RWPE1 (cell line): ENCODE measurements at regions not wholly inside any gene's neighbourhood (a gene's known extent, or its start where the extent isn't known, plus 50 kb on each side); places are given as distances from the start of the nearest gene placed in this dataset.

Experiments used
- CTCF ChIA-PET: fragments of 350-600 bp; sonication (Branson Sonifier 250); formaldehyde crosslinking; extraction: SDS; loops from one replicate; lab custom pipeline; 2021; lab: Yijun Ruan, JAX
- POLR2A ChIA-PET: fragments of 400-600 bp; formaldehyde crosslinking; extraction: SDS; loops from one replicate; lab custom pipeline; 2020; ENCODE audit warnings: antibody characterized with exemption; ENCODE audit not compliant: low non-redundant PET; lab: Yijun Ruan, JAX
- DNase-seq: peaks from one replicate; pipeline ENCODE4 v3.0.0; 2012; ENCODE audit warnings: low spot score
- H3K27ac ChIP-seq: fragments of 450-650 bp; 2 replicates; pipeline ENCODE4 v1.5.1; 2017
- CTCF ChIP-seq: fragments of 450-650 bp; conservative IDR thresholded peaks from 2 replicates; pipeline ENCODE4 v1.5.1; 2017; ENCODE audit warnings: low read depth, mild to moderate bottlenecking

DNA sequence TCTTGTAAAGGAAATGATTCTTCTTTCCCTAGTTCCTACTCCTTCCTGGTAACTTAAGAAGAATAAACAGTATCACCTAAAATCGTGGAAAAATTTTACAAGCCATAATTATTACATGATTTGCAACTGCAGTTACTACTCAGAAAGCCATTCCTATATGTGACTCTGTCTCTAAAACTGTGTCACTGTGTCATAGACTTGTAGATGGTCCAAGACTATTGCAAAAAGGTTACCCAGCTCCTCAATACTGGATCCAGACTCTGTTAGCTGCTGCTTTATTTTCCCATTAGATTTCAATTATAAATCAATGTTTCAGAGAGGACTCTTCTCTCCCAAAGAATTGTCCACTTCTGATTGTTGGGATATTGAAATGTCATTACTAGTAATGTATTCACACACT, 142.1 kb upstream of the STMND1 start:
- TF ChIP-seq CTCF, result no peak
- ChIA-PET POLR2A (no interaction called here), CTCF (no interaction called here)
- no peak overlapping the region for H3K27ac ChIP-seq
- no peak for DNase-seq

DNA sequence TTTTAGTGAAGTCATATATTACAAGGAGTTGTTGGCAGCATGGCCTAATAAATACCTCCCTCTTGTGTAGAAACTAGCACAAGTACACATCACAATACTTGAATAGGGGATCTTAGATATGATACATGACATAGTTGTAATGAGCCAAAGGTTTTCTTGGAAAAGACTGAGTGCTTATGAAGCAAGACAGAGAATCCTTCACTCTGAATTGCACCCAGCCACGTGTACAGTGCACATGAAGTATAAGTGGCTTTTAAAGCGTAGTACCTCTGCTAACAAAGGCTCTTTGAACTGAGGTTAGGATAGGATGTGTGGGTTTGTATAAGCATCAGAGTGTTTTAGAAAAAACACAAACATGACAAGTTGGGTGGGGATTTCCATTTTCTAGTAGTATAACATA, 145.5 kb upstream of the STMND1 start:
- DNase-seq, result no peak
- CTCF ChIA-PET, result interaction anchor here (0.6 kb wide), 1 partner anchor 192 kb away, joined by 3 read pairs; no protein-coding TSS in a partner anchor
- POLR2A ChIA-PET, result no interaction called here
- no peak for TF ChIP-seq CTCF
- H3K27ac ChIP-seq, result no peak overlapping the region

DNA sequence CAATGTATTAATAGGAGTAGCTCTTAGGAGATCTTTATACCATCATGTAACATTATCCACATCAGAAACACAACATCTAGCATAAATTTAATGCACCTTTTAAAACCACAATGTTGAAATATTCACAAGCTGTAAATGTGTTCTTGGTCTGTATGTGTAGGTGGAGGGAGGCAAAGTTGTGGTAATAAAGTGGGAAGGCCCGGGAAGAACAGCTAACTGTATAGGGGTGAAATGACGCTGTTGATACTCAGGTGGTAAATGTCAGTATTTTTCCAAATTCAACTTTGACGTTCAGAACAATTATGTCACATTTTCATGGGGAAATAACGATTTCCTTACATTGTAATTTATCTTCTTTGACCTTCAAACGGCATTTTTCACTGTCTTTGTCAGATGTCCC, 146.0 kb upstream of the STMND1 start:
- CTCF ChIA-PET, result interaction anchor here (0.6 kb wide), 1 partner anchor 192 kb away, joined by 3 read pairs; no protein-coding TSS in a partner anchor
- TF ChIP-seq CTCF, result no peak

DNA sequence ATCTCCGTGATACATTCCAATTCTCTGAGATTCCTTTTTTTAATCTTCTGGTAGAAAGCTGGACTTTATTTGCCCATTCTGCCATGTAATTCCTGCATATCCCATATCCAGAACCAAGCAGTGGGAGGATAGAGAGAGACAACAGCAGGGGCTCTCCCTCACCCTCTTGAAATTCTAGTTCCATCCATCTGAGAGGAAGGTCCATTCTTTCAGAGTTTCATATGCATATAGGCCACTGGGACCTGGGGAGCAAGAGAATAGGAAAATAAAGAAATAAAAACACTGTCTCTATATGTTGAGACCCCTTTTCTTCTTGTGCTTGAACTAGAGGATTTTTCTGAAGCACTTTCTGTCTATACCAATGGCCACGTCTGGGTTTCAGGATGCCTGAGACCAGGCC, 147.9 kb upstream of the STMND1 start:
- TF ChIP-seq CTCF, result no peak
- DNase-seq, result no peak
- no peak overlapping the region for H3K27ac ChIP-seq
- POLR2A ChIA-PET, result no interaction called here
- CTCF ChIA-PET, result interaction anchor here (0.8 kb wide), 1 partner anchor 11 kb away, joined by 4 read pairs; no protein-coding TSS in a partner anchor

More for the DNA sequence above, 146.0 kb upstream of the STMND1 start:
- POLR2A ChIA-PET, result no interaction called here
- DNase-seq, result no peak
- no peak overlapping the region for H3K27ac ChIP-seq

DNA sequence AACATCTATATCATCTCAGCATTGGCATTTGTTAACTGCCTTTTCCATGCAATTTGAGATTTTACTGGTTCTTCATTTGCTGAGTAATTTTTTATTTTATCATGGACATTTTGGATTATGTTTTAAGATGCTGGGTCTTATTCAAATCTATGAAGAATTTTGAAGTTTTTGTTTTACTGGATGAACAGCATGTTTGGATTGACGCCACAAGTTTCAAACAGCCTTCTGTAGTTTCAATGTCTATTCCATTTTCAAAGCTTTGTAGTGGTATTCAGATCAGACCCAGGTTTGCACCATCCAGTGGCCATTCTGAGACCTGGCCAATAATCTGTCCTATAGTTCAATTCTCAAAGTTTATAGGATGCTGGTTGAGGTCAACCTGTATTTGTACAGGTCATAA, 148.4 kb upstream of the STMND1 start:
- no peak for TF ChIP-seq CTCF
- POLR2A ChIA-PET, result no interaction called here
- H3K27ac ChIP-seq, result no peak overlapping the region
- CTCF ChIA-PET, result interaction anchor here (0.8 kb wide), 1 partner anchor 12 kb away, joined by 4 read pairs; no protein-coding TSS in a partner anchor
- no peak for DNase-seq

- DNase-seq, result no peak
- ChIA-PET POLR2A (no interaction called here), CTCF (interaction anchor here (0.5 to 1.0 kb wide), 3 partner anchors 12 to 16 kb away, joined by 3 to 4 read pairs (median 3); no protein-coding TSS in a partner anchor)
- no peak overlapping the region for H3K27ac ChIP-seq
- TF ChIP-seq CTCF, result no peak
Measured at GRCh38 chr6:16950825-16951495, 150.9 kb upstream of the STMND1 start.
